ENCODE measurements at regions not wholly inside any gene's neighbourhood (a gene's known extent, or its start where the extent isn't known, plus 50 kb on each side); places are given as distances from the start of the nearest gene placed in this dataset.

- TF ChIP-seq CTCF (IDR thresholded peaks at IDR 0.05) (no peak), POLR2A (IDR thresholded peaks at IDR 0.05) (no peak)
Observed at GRCh38 chr10:28744069-28744768, 66.9 kb downstream of the BAMBI start.

All from tibial nerve (tissue), 3 donors.